SK-N-SH (cell line): ENCODE measurements at regions not wholly inside any gene's neighbourhood (a gene's known extent, or its start where the extent isn't known, plus 50 kb on each side); places are given as distances from the start of the nearest gene placed in this dataset.
A peak's percentile ranks its signal among the peaks of the same experiment; 100 is the strongest.

Experiments
- CTCF ChIA-PET: fragments of 300-600, 350-600 bp; formaldehyde crosslinking; extraction: SDS; loops from one replicate; lab custom pipeline; 2021; lab: Yijun Ruan, JAX
- POLR2A ChIA-PET: fragments of 350-600 bp; sonication (Branson Sonifier 250); formaldehyde crosslinking; extraction: SDS; loops from one replicate; lab custom pipeline; 2020; ENCODE audit warnings: antibody characterized with exemption, inconsistent platforms; lab: Yijun Ruan, JAX
- DNase-seq: peaks from one replicate; pipeline ENCODE4 v3.0.0; 2012
- H2AFZ ChIP-seq: fragments of 200-600 bp; sonication (generic); 2 replicates; pipeline ENCODE4 v1.8.1; 2016; ENCODE audit warnings: antibody characterized with exemption, mild to moderate bottlenecking, low read depth
- H3F3A ChIP-seq: fragments of 200-600 bp; sonication (generic); replicated peaks from 2 replicates; pipeline ENCODE3; 2016; ENCODE audit warnings: antibody characterized with exemption, mild to moderate bottlenecking; ENCODE audit not compliant: insufficient read depth
- H3K27ac ChIP-seq, 2 experiments: fragments of 200-500 bp in 1 of 2; fragments of 200-600 bp in 1 of 2; sonication (Bioruptor generic) in 1 of 2; sonication (generic), shearing (Covaris generic) in 1 of 2; 2 replicates each; pipeline versions ENCODE4 v1.5.1 to v1.6.1; 2014 to 2016; ENCODE audit warnings: low read depth in 2 of 2, inconsistent platforms in 1 of 2, low read length in 1 of 2, mild to moderate bottlenecking in 1 of 2, mixed read lengths in 1 of 2
- H3K27me3 ChIP-seq: fragments of 200-600 bp; sonication (generic), shearing (Covaris generic); 2 replicates; pipeline ENCODE4 v1.6.1; 2016; ENCODE audit warnings: mixed run types; ENCODE audit not compliant: insufficient read depth
- H3K36me3 ChIP-seq, 2 experiments: fragments of 200-500 bp in 1 of 2; fragments of 200-600 bp in 1 of 2; sonication (Bioruptor generic) in 1 of 2; sonication (generic) in 1 of 2; replicated peaks in 1 of 2; 2 replicates each; pipeline versions ENCODE3 to v1.5.1; 2014 to 2016; ENCODE audit warnings: low read length in 1 of 2, mild to moderate bottlenecking in 1 of 2; ENCODE audit not compliant: insufficient read depth in 2 of 2, control insufficient read depth in 1 of 2
- H3K4me1 ChIP-seq, 2 experiments: fragments of 200-500 bp in 1 of 2; fragments of 200-600 bp in 1 of 2; sonication (Bioruptor generic) in 1 of 2; sonication (generic), shearing (Covaris generic) in 1 of 2; 2 replicates each; pipeline versions ENCODE4 v1.5.1 to v1.6.1; 2014 to 2016; ENCODE audit warnings: low read depth in 1 of 2, low read length in 1 of 2, mixed run types in 1 of 2; ENCODE audit not compliant: insufficient read depth in 2 of 2, control insufficient read depth in 1 of 2
- H3K4me2 ChIP-seq: fragments of 200-600 bp; sonication (generic), shearing (Covaris generic); 2 replicates; pipeline ENCODE4 v1.6.1; 2017; ENCODE audit warnings: mixed run types
- H3K4me3 ChIP-seq, 2 experiments: fragments of 200-500 bp in 1 of 2; fragments of 200-600 bp in 1 of 2; sonication (Bioruptor generic) in 1 of 2; sonication (generic), shearing (Covaris generic) in 1 of 2; 2 replicates each; pipeline versions ENCODE4 v1.5.1 to v1.8.1; 2014 to 2016; ENCODE audit warnings: low read depth in 2 of 2, inconsistent platforms in 1 of 2, low read length in 1 of 2, mild to moderate bottlenecking in 1 of 2, mixed read lengths in 1 of 2, moderate library complexity in 1 of 2
- H3K79me2 ChIP-seq: fragments of 200-600 bp; sonication (generic); 2 replicates; pipeline ENCODE4 v1.8.1; 2017; ENCODE audit warnings: mild to moderate bottlenecking; ENCODE audit not compliant: insufficient read depth
- H3K9ac ChIP-seq: fragments of 200-600 bp; sonication (generic); 2 replicates; pipeline ENCODE4 v1.6.1; 2017; ENCODE audit warnings: mixed run types
- H3K9me2 ChIP-seq: fragments of 200-600 bp; sonication (generic); 2 replicates; pipeline ENCODE4 v1.6.1; 2017; ENCODE audit warnings: mixed run types
- H3K9me3 ChIP-seq: fragments of 200-600 bp; sonication (generic); 2 replicates; pipeline ENCODE4 v1.6.1; 2017; ENCODE audit warnings: mixed run types, mild to moderate bottlenecking, moderate library complexity
- H4K20me1 ChIP-seq: fragments of 200-600 bp; sonication (generic); 2 replicates; pipeline ENCODE4 v1.6.1; 2017; ENCODE audit warnings: mild to moderate bottlenecking, mixed run types; ENCODE audit not compliant: insufficient read depth
- CTCF ChIP-seq: fragments of 200-600 bp; sonication (generic); IDR thresholded peaks from 2 replicates; pipeline ENCODE4 v1.6.1; 2017; ENCODE audit warnings: antibody characterized with exemption, mild to moderate bottlenecking, moderate library complexity
- ELF1 ChIP-seq: IDR thresholded peaks from 2 replicates; pipeline ENCODE4 v1.4.0; 2012
- EZH2phosphoT487 ChIP-seq: fragments of 200-600 bp; sonication (generic); IDR thresholded peaks from 2 replicates; pipeline ENCODE4 v1.6.1; 2017; ENCODE audit warnings: low read depth, mixed run types, mild to moderate bottlenecking, antibody characterized with exemption, moderate library complexity, borderline replicate concordance
- FOSL2 ChIP-seq: IDR thresholded peaks from 2 replicates; pipeline ENCODE4 v1.4.0; 2012; ENCODE audit warnings: low read depth, mild to moderate bottlenecking, moderate library complexity, borderline replicate concordance
- FOXJ3 ChIP-seq: sonication (generic); formaldehyde crosslinking; IDR thresholded peaks from 2 replicates; pipeline ENCODE4 v1.5.1; 2020; ENCODE audit warnings: mild to moderate bottlenecking, missing genetic modification reagents
- FOXM1 ChIP-seq: IDR thresholded peaks from 2 replicates; pipeline ENCODE4 v1.4.0; 2012; ENCODE audit warnings: low read depth, mild to moderate bottlenecking
- GATA2 ChIP-seq: sonication (generic); formaldehyde crosslinking; IDR thresholded peaks from 2 replicates; pipeline ENCODE4 v1.5.0; 2020; ENCODE audit warnings: mild to moderate bottlenecking, missing genetic modification reagents
- IRF3 ChIP-seq: fragments of 150-350 bp; IDR thresholded peaks from 2 replicates; pipeline ENCODE4 v1.6.1; 2016; ENCODE audit warnings: mild to moderate bottlenecking, low read depth, low read length
- JUND ChIP-seq: IDR thresholded peaks from 2 replicates; pipeline ENCODE4 v1.4.0; 2012
- MAX ChIP-seq: IDR thresholded peaks from 2 replicates; pipeline ENCODE4 v1.4.0; 2012; ENCODE audit warnings: low read depth
- MXI1 ChIP-seq: IDR thresholded peaks from 2 replicates; pipeline ENCODE4 v1.6.1; 2012; ENCODE audit warnings: mild to moderate bottlenecking, low read depth, low read length, improper control_type of control experiment
- PBX3 ChIP-seq: IDR thresholded peaks from 2 replicates; pipeline ENCODE4; 2012
- POLR2AphosphoS5 ChIP-seq: IDR thresholded peaks from 2 replicates; pipeline ENCODE4 v1.6.1; 2012; ENCODE audit warnings: low read depth, low read length
- RAD21 ChIP-seq: IDR thresholded peaks from 2 replicates; pipeline ENCODE4 v1.6.1; 2012; ENCODE audit warnings: mild to moderate bottlenecking, low read length
- RCOR1 ChIP-seq: fragments of 150-350 bp; IDR thresholded peaks from 2 replicates; pipeline ENCODE4 v1.6.1; 2017; ENCODE audit warnings: antibody characterized with exemption, low read length
- SIN3A ChIP-seq: IDR thresholded peaks from 2 replicates; pipeline ENCODE4 v1.6.1; 2012; ENCODE audit warnings: low read depth, mild to moderate bottlenecking, low read length, moderate library complexity, borderline replicate concordance
- TCF12 ChIP-seq: IDR thresholded peaks from 2 replicates; pipeline ENCODE4 v1.4.0; 2012
- TEAD4 ChIP-seq: IDR thresholded peaks from 2 replicates; pipeline ENCODE4 v1.4.0; 2012; ENCODE audit warnings: mild to moderate bottlenecking, borderline replicate concordance; ENCODE audit not compliant: insufficient read depth
- USF1 ChIP-seq: IDR thresholded peaks from 2 replicates; pipeline ENCODE4 v1.4.0; 2012; ENCODE audit warnings: low read depth, borderline replicate concordance
- ZBTB33 ChIP-seq: IDR thresholded peaks from 2 replicates; pipeline ENCODE4 v1.4.0; 2012; ENCODE audit warnings: low read depth, borderline replicate concordance
- WGBS: methylation state at CpG from one replicate; pipeline ENCODE4 v1.1.6; 2017; ENCODE audit warnings: low lambda C conversion rate; 5-methylcytosine and 5-hydroxymethylcytosine counted together

- DNase-seq: no peak
- Histone ChIP-seq H3K9me3 (no peaks in the 10 kb centered on the region), H3F3A (peaks cover 4% of the 10 kb centered on the region), H2AFZ (peak overlapping the region; percentile 58; the same call in 1 of the 2 replicates), H3K4me3 (no peak overlapping the region), H4K20me1 (no peaks in the 10 kb centered on the region), H3K4me2 (peak overlapping the region; percentile 8; the same call in 1 of the 2 replicates), H3K27ac (no peak overlapping the region), H3K4me1 (no peaks in the 10 kb centered on the region; a peak in 1 of 4 replicates), H3K27me3 (no peaks in the 10 kb centered on the region), H3K79me2 (no peaks in the 10 kb centered on the region), H3K9me2 (no peaks in the 10 kb centered on the region), H3K9ac (no peak overlapping the region), H3K36me3 (no peaks in the 10 kb centered on the region)
- ChIA-PET CTCF (no interaction called here), POLR2A (no interaction called here)
- 10% methylated on average over 3 of the region's 3 CpGs for WGBS
- TF ChIP-seq JUND (peak; percentile 30; the same call in 1 of the 2 replicates), POLR2AphosphoS5 (no peak), TCF12 (no peak), FOSL2 (peak; percentile 44; the same call in 1 of the 2 replicates)
These were observed 977.0 kb downstream of the TFAP2A start for GRCh38 chr6:9437836-9438235.

- no peaks in the 10 kb centered on the region for H3K36me3 ChIP-seq
- no peak overlapping the region for H2AFZ ChIP-seq
- no peak overlapping the region for H3K9ac ChIP-seq
- no peak overlapping the region for H3K4me2 ChIP-seq
- H4K20me1 ChIP-seq: no peaks in the 10 kb centered on the region
- no peak for DNase-seq
- H3K4me3 ChIP-seq: no peak overlapping the region
- no peaks in the 10 kb centered on the region for H3K27me3 ChIP-seq
- no peaks in the 10 kb centered on the region for H3K9me2 ChIP-seq
- H3F3A ChIP-seq: peaks cover 4% of the 10 kb centered on the region
- no peak overlapping the region for H3K27ac ChIP-seq
- no peaks in the 10 kb centered on the region; a peak in 1 of 4 replicates for H3K4me1 ChIP-seq
- ChIA-PET POLR2A (no interaction called here), CTCF (interaction anchor here (1.7 kb wide), 1 partner anchor 22 kb away, joined by 4 read pairs; no protein-coding TSS in a partner anchor)
- no peaks in the 10 kb centered on the region for H3K9me3 ChIP-seq
- 13% methylated on average over 4 of the region's 4 CpGs for WGBS
- no peaks in the 10 kb centered on the region for H3K79me2 ChIP-seq
- TF ChIP-seq PBX3 (no peak), EZH2phosphoT487 (no peak), GATA2 (no peak), FOSL2 (no peak), USF1 (no peak), MXI1 (no peak), CTCF (no peak), FOXJ3 (no peak), SIN3A (no peak), JUND (no peak), FOXM1 (no peak), ELF1 (no peak), RCOR1 (no peak), TCF12 (no peak), RAD21 (no peak), MAX (no peak), ZBTB33 (no peak), IRF3 (no peak), TEAD4 (no peak)
These were observed 979.6 kb downstream of the TFAP2A start for GRCh38 chr6:9435281-9435680.
